BE2C (cell line): ENCODE measurements at regions not wholly inside any gene's neighbourhood (a gene's known extent, or its start where the extent isn't known, plus 50 kb on each side); places are given as distances from the start of the nearest gene placed in this dataset.
"Not testable (repeated sequence)": the region's sequence is repeated elsewhere in the genome, so short reads cannot be mapped to it uniquely, and the experiment has no call there.

Experiments used
- DNase-seq: peaks from one replicate; pipeline ENCODE4 v3.0.0-alpha.2; 2020
- H3K27me3 ChIP-seq: fragments of 250-450 bp; sonication (Bioruptor Pico); 2 replicates; pipeline ENCODE4 v1.5.1; 2020; ENCODE audit warnings: mild to moderate bottlenecking
- H3K36me3 ChIP-seq: fragments of 250-450 bp; sonication (Bioruptor Pico); 2 replicates; pipeline ENCODE4 v1.5.1; 2020; ENCODE audit warnings: mild to moderate bottlenecking
- H3K4me1 ChIP-seq: fragments of 250-450 bp; sonication (Bioruptor Pico); 2 replicates; pipeline ENCODE4 v1.5.1; 2020
- H3K4me3 ChIP-seq: 2 replicates; pipeline ENCODE4 v1.5.1; 2011; ENCODE audit warnings: low read depth, low read length
- H3K9me3 ChIP-seq: fragments of 250-450 bp; sonication (Bioruptor Pico); 2 replicates; pipeline ENCODE4 v1.5.1; 2020
- CTCF ChIP-seq: IDR thresholded peaks from 2 replicates; pipeline ENCODE4 v1.5.1; 2012; ENCODE audit warnings: mild to moderate bottlenecking, low read depth, low read length

GRCh38 chr5:158194561-158194976, 335.6 kb upstream of the CLINT1 start:
- TF ChIP-seq CTCF: no peak
- H3K4me3 ChIP-seq: no peak overlapping the region
- H3K27me3 ChIP-seq: no peaks in the 10 kb centered on the region
- DNase-seq: no peak
- H3K9me3 ChIP-seq: no peaks in the 10 kb centered on the region; the same call in 1 of the 2 replicates
- H3K36me3 ChIP-seq: no peaks in the 10 kb centered on the region
- no peaks in the 10 kb centered on the region; the same call in 1 of the 2 replicates for H3K4me1 ChIP-seq

GRCh38 chr5:158193395-158193794, 334.4 kb upstream of the CLINT1 start:
- H3K36me3 ChIP-seq, H3K4me3 ChIP-seq, H3K27me3 ChIP-seq, H3K4me1 ChIP-seq, H3K9me3 ChIP-seq, DNase-seq: not testable (repeated sequence)

GRCh38 chr5:158180407-158180806, 321.5 kb upstream of the CLINT1 start:
- H3K9me3 ChIP-seq: no peaks in the 10 kb centered on the region
- H3K27me3 ChIP-seq: no peaks in the 10 kb centered on the region
- TF ChIP-seq CTCF: no peak
- peaks cover 4% of the 10 kb centered on the region for H3K4me1 ChIP-seq
- no peak overlapping the region for H3K4me3 ChIP-seq
- DNase-seq: no peak
- no peaks in the 10 kb centered on the region for H3K36me3 ChIP-seq

- H3K36me3 ChIP-seq: no peaks in the 10 kb centered on the region
- DNase-seq: no peak
- TF ChIP-seq CTCF: no peak
- H3K4me3 ChIP-seq: no peak overlapping the region
- H3K27me3 ChIP-seq: no peaks in the 10 kb centered on the region
- H3K4me1 ChIP-seq: peaks cover 8% of the 10 kb centered on the region
- no peaks in the 10 kb centered on the region for H3K9me3 ChIP-seq
Observed at GRCh38 chr5:158179271-158179670, 320.3 kb upstream of the CLINT1 start.

- TF ChIP-seq CTCF: no peak
- Histone ChIP-seq H3K36me3 (no peaks in the 10 kb centered on the region), H3K4me3 (no peak overlapping the region), H3K27me3 (no peaks in the 10 kb centered on the region), H3K9me3 (no peaks in the 10 kb centered on the region), H3K4me1 (peaks cover 8% of the 10 kb centered on the region)
- DNase-seq: no peak
Observed at GRCh38 chr5:158178535-158178934, 319.6 kb upstream of the CLINT1 start.

- peaks cover 8% of the 10 kb centered on the region for H3K4me1 ChIP-seq
- no peak for TF ChIP-seq CTCF
- DNase-seq: no peak
Observed at GRCh38 chr5:158177146-158177545, 318.2 kb upstream of the CLINT1 start.

GRCh38 chr5:158175934-158176481, 317.1 kb upstream of the CLINT1 start:
- Histone ChIP-seq H3K36me3 (no peaks in the 10 kb centered on the region), H3K27me3 (no peaks in the 10 kb centered on the region), H3K4me3 (no peak overlapping the region), H3K9me3 (no peaks in the 10 kb centered on the region), H3K4me1 (peaks cover 8% of the 10 kb centered on the region)
- no peak for TF ChIP-seq CTCF
- DNase-seq: no peak

More at GRCh38 chr5:158177146-158177545, 318.2 kb upstream of the CLINT1 start:
- Histone ChIP-seq H3K36me3 (no peaks in the 10 kb centered on the region), H3K4me3 (no peak overlapping the region), H3K9me3 (no peaks in the 10 kb centered on the region), H3K27me3 (no peaks in the 10 kb centered on the region)
